ENCODE measurements at regions not wholly inside any gene's neighbourhood (a gene's known extent, or its start where the extent isn't known, plus 50 kb on each side); places are given as distances from the start of the nearest gene placed in this dataset.

GRCh38 chr13:99448546-99448945, 52.7 kb upstream of the TM9SF2 start:
- DNase-seq (ENCODE audit: low spot score), result no peak
- no peak for ATAC-seq (ENCODE audit: insufficient number of reproducible peaks, low FRiP score, low read depth)
- Histone ChIP-seq H3K4me3 (no peak overlapping the region), H3K27ac (no peak overlapping the region), H3K9me3 (no peaks in the 10 kb centered on the region), H3K27me3 (replicated peaks; ENCODE audit: insufficient read depth) (no peaks in the 10 kb centered on the region), H3K36me3 (no peaks in the 10 kb centered on the region), H3K4me1 (ENCODE audit: control insufficient read depth in 1 of 2, low read depth in 2 of 2) (no peaks in the 10 kb centered on the region)
- TF ChIP-seq CTCF (IDR thresholded peaks at IDR 0.05), result no peak

GRCh38 chr13:99450416-99450815, 50.9 kb upstream of the TM9SF2 start:
- Histone ChIP-seq H3K4me3 (no peak overlapping the region), H3K9me3 (peaks cover 4% of the 10 kb centered on the region), H3K27me3 (replicated peaks; ENCODE audit: insufficient read depth) (no peaks in the 10 kb centered on the region), H3K4me1 (ENCODE audit: control insufficient read depth in 1 of 2, low read depth in 2 of 2) (no peaks in the 10 kb centered on the region), H3K36me3 (no peaks in the 10 kb centered on the region), H3K27ac (no peak overlapping the region)
- ATAC-seq (ENCODE audit: insufficient number of reproducible peaks, low FRiP score, low read depth), result no peak
- no peak for DNase-seq (ENCODE audit: low spot score)
- TF ChIP-seq CTCF (IDR thresholded peaks at IDR 0.05), result no peak

All from thoracic aorta (tissue), 2 donors.